ENCODE measurements at regions not wholly inside any gene's neighbourhood (a gene's known extent, or its start where the extent isn't known, plus 50 kb on each side); places are given as distances from the start of the nearest gene placed in this dataset.

DNA sequence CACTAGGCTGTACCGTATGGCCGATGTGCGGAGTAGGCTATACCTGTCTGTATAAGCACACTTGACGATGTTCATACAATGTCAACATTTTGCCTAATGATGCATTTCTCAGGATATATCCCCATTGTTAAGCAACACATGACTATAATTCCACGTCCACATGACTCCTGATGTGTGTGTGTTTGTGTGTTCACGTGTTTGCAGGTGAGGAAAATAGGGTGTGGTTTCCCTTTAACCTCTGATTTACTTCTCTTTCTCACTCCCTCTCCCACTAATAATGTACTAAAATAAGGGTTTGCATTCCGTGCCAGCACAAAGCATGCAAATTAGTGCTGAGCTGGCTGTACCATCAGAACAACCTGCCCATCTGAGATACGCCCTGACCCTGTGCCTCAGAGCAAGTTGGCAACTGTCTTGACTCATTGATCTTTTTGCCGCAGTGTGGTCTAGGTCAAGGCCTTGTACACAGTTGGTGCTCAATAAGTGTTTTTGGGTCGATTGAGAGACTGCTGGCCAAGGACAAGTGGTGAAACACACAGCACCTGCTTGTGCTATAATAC, 64.6 kb upstream of the DOCK1 start:
- Mint-ChIP-seq H3K27me3 (ENCODE audit: unreplicated experiment) (peaks cover 6% of the 10 kb centered on the region), H3K4me3 (ENCODE audit: unreplicated experiment) (no peak overlapping the region), H3K9me3 (ENCODE audit: unreplicated experiment) (no peaks in the 10 kb centered on the region), H3K27ac (ENCODE audit: unreplicated experiment) (no peak overlapping the region), H3K36me3 (ENCODE audit: unreplicated experiment) (no peaks in the 10 kb centered on the region), H3K4me1 (ENCODE audit: unreplicated experiment) (peaks cover 6% of the 10 kb centered on the region)
- DNase-seq (ENCODE audit: extremely low spot score, unreplicated experiment) = peak; percentile 68
- TF ChIP-seq, protein P1, sequence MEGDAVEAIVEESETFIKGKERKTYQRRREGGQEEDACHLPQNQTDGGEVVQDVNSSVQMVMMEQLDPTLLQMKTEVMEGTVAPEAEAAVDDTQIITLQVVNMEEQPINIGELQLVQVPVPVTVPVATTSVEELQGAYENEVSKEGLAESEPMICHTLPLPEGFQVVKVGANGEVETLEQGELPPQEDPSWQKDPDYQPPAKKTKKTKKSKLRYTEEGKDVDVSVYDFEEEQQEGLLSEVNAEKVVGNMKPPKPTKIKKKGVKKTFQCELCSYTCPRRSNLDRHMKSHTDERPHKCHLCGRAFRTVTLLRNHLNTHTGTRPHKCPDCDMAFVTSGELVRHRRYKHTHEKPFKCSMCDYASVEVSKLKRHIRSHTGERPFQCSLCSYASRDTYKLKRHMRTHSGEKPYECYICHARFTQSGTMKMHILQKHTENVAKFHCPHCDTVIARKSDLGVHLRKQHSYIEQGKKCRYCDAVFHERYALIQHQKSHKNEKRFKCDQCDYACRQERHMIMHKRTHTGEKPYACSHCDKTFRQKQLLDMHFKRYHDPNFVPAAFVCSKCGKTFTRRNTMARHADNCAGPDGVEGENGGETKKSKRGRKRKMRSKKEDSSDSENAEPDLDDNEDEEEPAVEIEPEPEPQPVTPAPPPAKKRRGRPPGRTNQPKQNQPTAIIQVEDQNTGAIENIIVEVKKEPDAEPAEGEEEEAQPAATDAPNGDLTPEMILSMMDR (IDR thresholded peaks at IDR 0.05) = no peak

DNA sequence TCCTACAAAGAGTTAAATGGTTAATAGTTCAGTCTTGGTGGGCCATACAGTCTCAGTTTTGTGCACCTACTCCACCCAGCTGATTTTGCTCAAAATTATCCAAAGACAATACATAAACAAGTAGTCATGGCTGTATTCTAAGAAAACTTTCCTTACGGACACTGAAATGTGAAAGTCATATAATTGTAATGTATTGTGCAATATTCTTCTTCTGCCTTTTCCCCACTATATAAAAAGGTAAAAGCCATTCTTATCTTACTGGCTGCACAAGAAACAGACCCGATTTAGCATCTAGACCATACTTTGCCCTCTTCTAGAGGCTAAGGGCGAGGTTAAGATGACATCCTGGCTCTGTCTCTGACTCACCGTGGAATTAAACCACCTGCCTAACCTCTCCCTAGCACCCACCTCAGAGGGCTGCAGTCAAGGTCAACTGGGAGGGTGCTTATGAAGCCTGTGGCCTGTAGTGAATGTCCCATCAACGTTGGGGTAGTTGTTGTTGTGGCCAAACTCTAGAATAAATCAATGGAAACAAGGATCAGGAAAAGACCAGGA, 63.8 kb upstream of the DOCK1 start:
- peaks cover 6% of the 10 kb centered on the region for H3K27me3 Mint-ChIP-seq (ENCODE audit: unreplicated experiment)
- H3K4me1 Mint-ChIP-seq (ENCODE audit: unreplicated experiment) = peaks cover 6% of the 10 kb centered on the region
- no peaks in the 10 kb centered on the region for H3K9me3 Mint-ChIP-seq (ENCODE audit: unreplicated experiment)
- DNase-seq (ENCODE audit: extremely low spot score, unreplicated experiment) = no peak
- H3K4me3 Mint-ChIP-seq (ENCODE audit: unreplicated experiment) = no peak overlapping the region
- no peaks in the 10 kb centered on the region for H3K36me3 Mint-ChIP-seq (ENCODE audit: unreplicated experiment)
- no peak overlapping the region for H3K27ac Mint-ChIP-seq (ENCODE audit: unreplicated experiment)
- TF ChIP-seq, protein P1 (IDR thresholded peaks at IDR 0.05) = no peak

DNA sequence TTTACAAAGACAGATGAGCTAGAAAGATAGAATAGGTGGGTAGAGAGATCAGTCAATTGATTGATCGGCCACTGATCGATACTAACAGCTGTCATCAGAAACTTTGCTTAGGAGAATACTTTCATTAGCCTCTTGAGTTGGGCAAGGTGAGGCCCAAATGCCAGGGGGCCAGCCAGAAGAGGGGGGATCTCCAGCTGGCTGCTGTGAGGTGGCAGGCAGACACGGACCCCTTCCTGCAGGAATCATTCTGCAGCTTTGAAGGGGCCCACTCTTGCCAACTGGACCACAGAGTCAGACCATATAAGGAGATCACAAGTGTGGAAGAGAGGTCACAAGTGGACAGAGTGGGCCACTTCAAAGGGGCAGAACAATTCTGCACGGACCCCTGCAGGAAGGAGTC, 62.9 kb upstream of the DOCK1 start:
- Mint-ChIP-seq H3K9me3 (ENCODE audit: unreplicated experiment) (no peaks in the 10 kb centered on the region), H3K27me3 (ENCODE audit: unreplicated experiment) (peaks cover 3% of the 10 kb centered on the region), H3K4me1 (ENCODE audit: unreplicated experiment) (peaks cover 6% of the 10 kb centered on the region), H3K27ac (ENCODE audit: unreplicated experiment) (no peak overlapping the region), H3K4me3 (ENCODE audit: unreplicated experiment) (no peak overlapping the region), H3K36me3 (ENCODE audit: unreplicated experiment) (no peaks in the 10 kb centered on the region)
- DNase-seq (ENCODE audit: extremely low spot score, unreplicated experiment) = peak; percentile 60
- TF ChIP-seq, protein P1 (IDR thresholded peaks at IDR 0.05) = no peak

DNA sequence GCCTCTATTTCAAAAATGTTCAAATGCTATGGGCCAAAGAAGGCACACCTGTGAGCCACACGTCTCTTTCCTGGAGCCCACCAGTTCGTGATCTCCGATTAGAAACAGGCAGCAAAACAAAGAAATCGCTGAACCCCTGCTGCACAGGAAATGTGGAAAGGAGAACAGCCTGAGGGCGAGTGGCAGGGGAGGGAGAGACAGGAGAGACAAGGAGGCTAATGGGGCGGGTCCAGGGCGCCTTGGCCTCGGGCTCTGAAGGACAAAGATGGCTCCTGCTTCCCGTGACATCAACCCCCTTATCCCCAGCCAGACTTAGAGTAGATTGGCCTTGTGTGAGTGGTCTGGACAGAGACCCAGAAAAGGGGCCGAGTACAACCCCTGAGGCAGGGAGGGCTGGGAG, 62.4 kb upstream of the DOCK1 start:
- Mint-ChIP-seq H3K4me1 (ENCODE audit: unreplicated experiment) (peaks cover 6% of the 10 kb centered on the region), H3K36me3 (ENCODE audit: unreplicated experiment) (no peaks in the 10 kb centered on the region), H3K27ac (ENCODE audit: unreplicated experiment) (no peak overlapping the region), H3K4me3 (ENCODE audit: unreplicated experiment) (no peak overlapping the region), H3K27me3 (ENCODE audit: unreplicated experiment) (peaks cover 3% of the 10 kb centered on the region), H3K9me3 (ENCODE audit: unreplicated experiment) (no peaks in the 10 kb centered on the region)
- TF ChIP-seq, protein P1 (IDR thresholded peaks at IDR 0.05) = no peak
- peak; percentile 56 for DNase-seq (ENCODE audit: extremely low spot score, unreplicated experiment)

DNA sequence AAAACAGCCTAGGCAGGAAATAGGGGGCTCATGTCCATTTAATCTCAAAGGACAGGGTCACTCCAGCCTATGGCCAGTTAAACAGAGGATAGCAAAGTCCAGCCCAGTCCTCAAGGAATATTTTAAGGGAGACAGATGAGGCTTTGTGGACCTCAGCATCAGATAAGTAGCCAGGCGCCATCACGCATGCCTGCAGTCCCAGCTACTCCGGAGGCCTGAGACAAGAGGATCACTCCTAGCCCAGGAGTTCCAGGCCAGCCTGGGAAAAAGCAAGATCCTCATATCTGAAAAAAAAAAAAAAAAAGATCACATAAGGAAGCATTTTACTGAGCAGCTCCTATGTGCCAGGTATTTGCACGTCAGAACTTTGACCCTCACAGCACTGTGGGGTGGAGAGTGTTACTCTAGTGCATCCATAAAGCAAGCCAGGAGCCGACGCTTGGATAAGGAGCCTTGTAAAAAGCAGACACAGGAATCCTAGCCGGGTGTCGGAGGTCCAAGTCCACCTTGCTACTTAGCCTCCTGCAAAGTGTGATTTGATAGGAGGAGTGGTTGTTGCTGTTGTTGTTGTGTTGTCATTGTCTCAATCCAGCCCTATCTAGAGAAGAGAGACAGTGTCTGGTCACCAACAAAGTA, 61.8 kb upstream of the DOCK1 start:
- Mint-ChIP-seq H3K9me3 (ENCODE audit: unreplicated experiment) (no peaks in the 10 kb centered on the region), H3K27ac (ENCODE audit: unreplicated experiment) (no peak overlapping the region), H3K4me3 (ENCODE audit: unreplicated experiment) (no peak overlapping the region), H3K4me1 (ENCODE audit: unreplicated experiment) (peaks cover 6% of the 10 kb centered on the region), H3K27me3 (ENCODE audit: unreplicated experiment) (peaks cover 3% of the 10 kb centered on the region), H3K36me3 (ENCODE audit: unreplicated experiment) (no peaks in the 10 kb centered on the region)
- TF ChIP-seq, protein P1 (IDR thresholded peaks at IDR 0.05) = no peak
- DNase-seq (ENCODE audit: extremely low spot score, unreplicated experiment) = peak; percentile 51
